GM12878 (cell line): ENCODE measurements at regions not wholly inside any gene's neighbourhood (a gene's known extent, or its start where the extent isn't known, plus 50 kb on each side); places are given as distances from the start of the nearest gene placed in this dataset.

Source experiments
- ATAC-seq: fragments of 200-7000 bp; cut with Tn5 transposase; 3 replicates; pipeline ENCODE4 v1.9.1; 2020; ENCODE audit warnings: mild to moderate bottlenecking, moderate library complexity
- BruUV-seq: library from RNA; stranded (reverse); fragments of 400-500 nt; replicated peaks from 2 replicates; lab custom pipeline; 2021; lab: Mats Ljungman, UMichigan
- CTCF ChIA-PET: fragments of 300-600 bp; sonication (Branson Sonifier 250); formaldehyde crosslinking; extraction: SDS; loops from one replicate; lab custom pipeline; 2021; ENCODE audit warnings: inconsistent platforms; lab: Yijun Ruan, JAX
- POLR2A ChIA-PET: fragments of 350-600 bp; formaldehyde crosslinking; extraction: SDS; loops from one replicate; lab custom pipeline; 2021; ENCODE audit warnings: inconsistent platforms; lab: Charles Lee
- RAD21 ChIA-PET: fragments of 300-600 bp; sonication (Branson Sonifier 250); formaldehyde crosslinking; loops from one replicate; lab custom pipeline; 2023; ENCODE audit warnings: antibody characterized with exemption; ENCODE audit not compliant: unreplicated experiment; lab: Charles Lee
- SMC1A ChIA-PET: fragments of 300-600 bp; sonication (Branson Sonifier 250); formaldehyde crosslinking; loops from one replicate; lab custom pipeline; 2023; ENCODE audit not compliant: unreplicated experiment, uncharacterized antibody; lab: Charles Lee
- DNase-seq: peaks from one replicate; pipeline ENCODE4 v3.0.0-alpha.2; 2011; ENCODE audit warnings: low read depth, low spot score
- FAIRE-seq: peaks from 3 replicates; lab custom pipeline; 2011; peaks lifted over from hg19 to GRCh38; lab: Jason Lieb, UNC
- H2AFZ ChIP-seq: 2 replicates; pipeline ENCODE4 v1.6.0; 2011; ENCODE audit warnings: low read depth, low read length, control low read depth; ENCODE audit not compliant: control insufficient read depth
- H3K27ac ChIP-seq: 2 replicates; pipeline ENCODE4 v1.5.1; 2011; ENCODE audit warnings: control low read depth; ENCODE audit not compliant: control insufficient read depth, insufficient read depth
- H3K27me3 ChIP-seq, 2 experiments: replicated peaks in 1 of 2; 2 replicates each; pipeline versions ENCODE4 v1.6.0 to v1.6.1; 2011; ENCODE audit warnings: low read length in 1 of 2; ENCODE audit not compliant: control insufficient read depth in 2 of 2, insufficient read depth in 2 of 2
- H3K36me3 ChIP-seq, 2 experiments: 2 replicates each; pipeline ENCODE4 v1.5.1; 2011; ENCODE audit warnings: low read length in 1 of 2; ENCODE audit not compliant: control insufficient read depth in 2 of 2, insufficient read depth in 2 of 2
- H3K4me1 ChIP-seq: 2 replicates; pipeline ENCODE4 v1.6.1; 2011; ENCODE audit warnings: mild to moderate bottlenecking, low read length, moderate library complexity, mixed read lengths; ENCODE audit not compliant: control insufficient read depth, insufficient read depth
- H3K4me2 ChIP-seq: 2 replicates; pipeline ENCODE4 v1.6.0; 2011; ENCODE audit warnings: control low read depth; ENCODE audit not compliant: control insufficient read depth, insufficient read depth
- H3K4me3 ChIP-seq: fragments of 200-600 bp; sonication (generic); 2 replicates; pipeline ENCODE4 v1.5.1; 2016
- H3K79me2 ChIP-seq: 2 replicates; pipeline ENCODE4 v1.6.0; 2011; ENCODE audit warnings: low read length; ENCODE audit not compliant: control insufficient read depth, insufficient read depth
- H3K9ac ChIP-seq: 2 replicates; pipeline ENCODE4 v1.8.0; 2011; ENCODE audit warnings: low read length, control low read depth, mixed read lengths; ENCODE audit not compliant: control insufficient read depth, insufficient read depth
- H3K9me3 ChIP-seq: replicated peaks from 3 replicates; pipeline ENCODE4 v1.5.1; 2011; ENCODE audit warnings: mild to moderate bottlenecking, low read length; ENCODE audit not compliant: control insufficient read depth, insufficient read depth
- H4K20me1 ChIP-seq: 2 replicates; pipeline ENCODE4 v1.6.0; 2011; ENCODE audit not compliant: control insufficient read depth, insufficient read depth
- ASH2L ChIP-seq: fragments of 300-600, 200-600 bp; sonication (generic); IDR thresholded peaks from 2 replicates; pipeline ENCODE4 v1.6.1; 2017; ENCODE audit warnings: low read depth, mild to moderate bottlenecking, borderline replicate concordance
- EED ChIP-seq: sonication (generic); IDR thresholded peaks from 2 replicates; pipeline ENCODE4 v1.6.1; 2016; ENCODE audit warnings: antibody characterized with exemption, low read depth
- ESRRA ChIP-seq: IDR thresholded peaks from 2 replicates; pipeline ENCODE4 v1.6.1; 2012; ENCODE audit warnings: mild to moderate bottlenecking, low read length, improper control_type of control experiment
- HDAC2 ChIP-seq: fragments of 200-600 bp; sonication (generic); IDR thresholded peaks from 2 replicates; pipeline ENCODE4 v1.6.1; 2017
- IKZF1 ChIP-seq: fragments of 450-650 bp; conservative IDR thresholded peaks from 2 replicates; pipeline ENCODE4 v1.6.1; 2017; ENCODE audit warnings: antibody characterized with exemption, mild to moderate bottlenecking
- MEF2A ChIP-seq: IDR thresholded peaks from 2 replicates; pipeline ENCODE4 v1.6.1; 2011; ENCODE audit warnings: low read depth, mild to moderate bottlenecking, low read length, moderate library complexity; ENCODE audit not compliant: insufficient read depth
- SMARCA5 ChIP-seq: fragments of 450-650 bp; IDR thresholded peaks from 2 replicates; pipeline ENCODE4 v1.6.1; 2017; ENCODE audit warnings: mild to moderate bottlenecking
- SP1 ChIP-seq: IDR thresholded peaks from one replicate; pipeline ENCODE4 v1.6.1; 2011; ENCODE audit warnings: low read depth, low read length
- TARDBP ChIP-seq: IDR thresholded peaks from 2 replicates; pipeline ENCODE4 v1.6.1; 2016; ENCODE audit warnings: borderline replicate concordance
- WGBS: methylation state at CpG from one replicate; pipeline ENCODE4 v1.1.6; 2016; ENCODE audit warnings: low lambda C conversion rate; ENCODE audit not compliant: insufficient replicate concordance, insufficient coverage; ENCODE audit errors: missing lambda C conversion rate; 5-methylcytosine and 5-hydroxymethylcytosine counted together
- in situ Hi-C: fragments of 300-500 bp; cut with MboI; formaldehyde crosslinking; loops from 9 replicates; pipeline ENCODE4 v1.14.3; 2018; ENCODE audit warnings: mixed read lengths
- intact Hi-C: fragments of 100-400 bp; cut with micrococcal nuclease; formaldehyde crosslinking; loops from one replicate; pipeline ENCODE4 v1.14.2; 2022; ENCODE audit not compliant: unreplicated experiment
- TF ChIP-seq, protein P1 (sequence below): fragments of 450-650 bp; formaldehyde crosslinking; IDR thresholded peaks from 2 replicates; pipeline ENCODE4 v1.5.0; 2022; ENCODE audit warnings: mild to moderate bottlenecking, missing genetic modification characterization
- TF ChIP-seq, protein P2 (sequence below): IDR thresholded peaks from 2 replicates; pipeline ENCODE4 v1.6.1; 2012; ENCODE audit warnings: improper control_type of control experiment, low read depth, low read length; ENCODE audit not compliant: insufficient replicate concordance

DNA sequence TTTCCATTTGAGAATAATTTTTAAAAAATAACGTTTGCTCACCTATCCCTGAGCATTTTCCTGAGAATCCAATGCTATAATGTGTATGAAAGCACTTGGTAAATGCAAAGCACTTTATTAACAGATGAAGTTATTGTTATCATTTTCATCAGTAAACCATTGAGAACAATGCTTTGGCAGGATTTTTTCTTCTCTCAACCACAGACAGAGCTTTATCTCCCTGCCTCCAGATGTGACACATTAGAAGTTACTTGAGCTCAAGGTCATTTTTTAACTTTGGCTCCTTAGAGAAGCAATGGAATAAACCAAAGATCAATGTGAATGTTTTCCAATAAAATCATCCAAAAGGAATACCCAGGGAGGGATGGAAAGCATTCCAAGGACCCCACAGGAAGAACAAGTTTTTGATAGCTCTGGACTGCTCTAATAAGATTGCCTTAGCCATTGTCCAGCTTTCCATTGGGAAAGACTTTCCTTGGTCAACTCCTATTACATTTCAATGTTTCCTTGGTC is 118.9 kb upstream of the NT5C1B start:
- ChIA-PET CTCF (no interaction called here), RAD21 (no interaction called here), POLR2A (no interaction called here), SMC1A (no interaction called here)
- FAIRE-seq (no peak), ATAC-seq (no peak), DNase-seq (no peak)
- Histone ChIP-seq H3K4me1 (no peaks in the 10 kb centered on the region), H3K4me2 (no peak overlapping the region), H3K9ac (no peak overlapping the region), H4K20me1 (no peaks in the 10 kb centered on the region), H3K36me3 (no peaks in the 10 kb centered on the region), H3K9me3 (no peaks in the 10 kb centered on the region), H3K79me2 (no peaks in the 10 kb centered on the region), H3K4me3 (no peak overlapping the region), H3K27me3 (no peaks in the 10 kb centered on the region), H3K27ac (no peak overlapping the region), H2AFZ (no peak overlapping the region)
- no TSS peak for BruUV-seq
- TF ChIP-seq SMARCA5 = no peak
- no peak for TF ChIP-seq TARDBP
- no peak for TF ChIP-seq MEF2A
- TF ChIP-seq, protein P1, sequence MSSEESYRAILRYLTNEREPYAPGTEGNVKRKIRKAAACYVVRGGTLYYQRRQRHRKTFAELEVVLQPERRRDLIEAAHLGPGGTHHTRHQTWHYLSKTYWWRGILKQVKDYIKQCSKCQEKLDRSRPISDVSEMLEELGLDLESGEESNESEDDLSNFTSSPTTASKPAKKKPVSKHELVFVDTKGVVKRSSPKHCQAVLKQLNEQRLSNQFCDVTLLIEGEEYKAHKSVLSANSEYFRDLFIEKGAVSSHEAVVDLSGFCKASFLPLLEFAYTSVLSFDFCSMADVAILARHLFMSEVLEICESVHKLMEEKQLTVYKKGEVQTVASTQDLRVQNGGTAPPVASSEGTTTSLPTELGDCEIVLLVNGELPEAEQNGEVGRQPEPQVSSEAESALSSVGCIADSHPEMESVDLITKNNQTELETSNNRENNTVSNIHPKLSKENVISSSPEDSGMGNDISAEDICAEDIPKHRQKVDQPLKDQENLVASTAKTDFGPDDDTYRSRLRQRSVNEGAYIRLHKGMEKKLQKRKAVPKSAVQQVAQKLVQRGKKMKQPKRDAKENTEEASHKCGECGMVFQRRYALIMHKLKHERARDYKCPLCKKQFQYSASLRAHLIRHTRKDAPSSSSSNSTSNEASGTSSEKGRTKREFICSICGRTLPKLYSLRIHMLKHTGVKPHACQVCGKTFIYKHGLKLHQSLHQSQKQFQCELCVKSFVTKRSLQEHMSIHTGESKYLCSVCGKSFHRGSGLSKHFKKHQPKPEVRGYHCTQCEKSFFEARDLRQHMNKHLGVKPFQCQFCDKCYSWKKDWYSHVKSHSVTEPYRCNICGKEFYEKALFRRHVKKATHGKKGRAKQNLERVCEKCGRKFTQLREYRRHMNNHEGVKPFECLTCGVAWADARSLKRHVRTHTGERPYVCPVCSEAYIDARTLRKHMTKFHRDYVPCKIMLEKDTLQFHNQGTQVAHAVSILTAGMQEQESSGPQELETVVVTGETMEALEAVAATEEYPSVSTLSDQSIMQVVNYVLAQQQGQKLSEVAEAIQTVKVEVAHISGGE = no peak
- no peak for TF ChIP-seq ESRRA
- intact Hi-C loops = no loop called here
- 0% methylated on average over 1 of the region's 1 CpG for WGBS
- in situ Hi-C loops = no loop called here

DNA sequence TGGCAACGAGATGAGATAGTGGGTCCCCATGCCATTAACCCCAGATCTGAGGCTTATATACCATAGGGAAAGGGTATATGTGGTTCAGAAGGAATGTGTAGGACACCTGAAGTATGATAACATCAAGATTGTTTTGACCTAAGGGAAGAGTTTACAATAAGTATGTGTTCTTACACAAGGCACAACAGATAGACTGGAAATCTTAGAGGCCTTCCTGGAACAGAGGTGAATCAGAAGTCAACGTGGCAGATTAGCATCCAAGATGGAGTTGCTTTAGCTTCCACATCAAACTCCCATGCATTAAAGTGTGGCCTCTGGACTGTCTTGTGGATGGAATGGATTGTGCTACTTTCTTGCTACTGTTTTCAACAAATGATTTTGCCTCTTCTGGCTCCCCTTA is 116.6 kb upstream of the NT5C1B start:
- Histone ChIP-seq H4K20me1 (no peaks in the 10 kb centered on the region), H3K9me3 (no peaks in the 10 kb centered on the region), H3K4me2 (no peak overlapping the region), H3K4me1 (no peaks in the 10 kb centered on the region), H3K27ac (no peak overlapping the region), H3K79me2 (no peaks in the 10 kb centered on the region), H2AFZ (no peak overlapping the region), H3K4me3 (no peak overlapping the region), H3K27me3 (no peaks in the 10 kb centered on the region), H3K36me3 (no peaks in the 10 kb centered on the region), H3K9ac (no peak overlapping the region)
- ChIA-PET CTCF (no interaction called here), RAD21 (no interaction called here), SMC1A (no interaction called here), POLR2A (no interaction called here)
- DNase-seq (no peak), FAIRE-seq (no peak), ATAC-seq (no peak)
- intact Hi-C loops = no loop called here
- 0% methylated on average over 2 of the region's 2 CpGs for WGBS
- no TSS peak for BruUV-seq
- in situ Hi-C loops = no loop called here
- TF ChIP-seq, protein P2, sequence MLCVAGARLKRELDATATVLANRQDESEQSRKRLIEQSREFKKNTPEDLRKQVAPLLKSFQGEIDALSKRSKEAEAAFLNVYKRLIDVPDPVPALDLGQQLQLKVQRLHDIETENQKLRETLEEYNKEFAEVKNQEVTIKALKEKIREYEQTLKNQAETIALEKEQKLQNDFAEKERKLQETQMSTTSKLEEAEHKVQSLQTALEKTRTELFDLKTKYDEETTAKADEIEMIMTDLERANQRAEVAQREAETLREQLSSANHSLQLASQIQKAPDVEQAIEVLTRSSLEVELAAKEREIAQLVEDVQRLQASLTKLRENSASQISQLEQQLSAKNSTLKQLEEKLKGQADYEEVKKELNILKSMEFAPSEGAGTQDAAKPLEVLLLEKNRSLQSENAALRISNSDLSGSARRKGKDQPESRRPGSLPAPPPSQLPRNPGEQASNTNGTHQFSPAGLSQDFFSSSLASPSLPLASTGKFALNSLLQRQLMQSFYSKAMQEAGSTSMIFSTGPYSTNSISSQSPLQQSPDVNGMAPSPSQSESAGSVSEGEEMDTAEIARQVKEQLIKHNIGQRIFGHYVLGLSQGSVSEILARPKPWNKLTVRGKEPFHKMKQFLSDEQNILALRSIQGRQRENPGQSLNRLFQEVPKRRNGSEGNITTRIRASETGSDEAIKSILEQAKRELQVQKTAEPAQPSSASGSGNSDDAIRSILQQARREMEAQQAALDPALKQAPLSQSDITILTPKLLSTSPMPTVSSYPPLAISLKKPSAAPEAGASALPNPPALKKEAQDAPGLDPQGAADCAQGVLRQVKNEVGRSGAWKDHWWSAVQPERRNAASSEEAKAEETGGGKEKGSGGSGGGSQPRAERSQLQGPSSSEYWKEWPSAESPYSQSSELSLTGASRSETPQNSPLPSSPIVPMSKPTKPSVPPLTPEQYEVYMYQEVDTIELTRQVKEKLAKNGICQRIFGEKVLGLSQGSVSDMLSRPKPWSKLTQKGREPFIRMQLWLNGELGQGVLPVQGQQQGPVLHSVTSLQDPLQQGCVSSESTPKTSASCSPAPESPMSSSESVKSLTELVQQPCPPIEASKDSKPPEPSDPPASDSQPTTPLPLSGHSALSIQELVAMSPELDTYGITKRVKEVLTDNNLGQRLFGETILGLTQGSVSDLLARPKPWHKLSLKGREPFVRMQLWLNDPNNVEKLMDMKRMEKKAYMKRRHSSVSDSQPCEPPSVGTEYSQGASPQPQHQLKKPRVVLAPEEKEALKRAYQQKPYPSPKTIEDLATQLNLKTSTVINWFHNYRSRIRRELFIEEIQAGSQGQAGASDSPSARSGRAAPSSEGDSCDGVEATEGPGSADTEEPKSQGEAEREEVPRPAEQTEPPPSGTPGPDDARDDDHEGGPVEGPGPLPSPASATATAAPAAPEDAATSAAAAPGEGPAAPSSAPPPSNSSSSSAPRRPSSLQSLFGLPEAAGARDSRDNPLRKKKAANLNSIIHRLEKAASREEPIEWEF = no peak
- TF ChIP-seq ASH2L (no peak), SP1 (no peak), HDAC2 (no peak), IKZF1 (no peak), EED (no peak)
